IMR-90 (cell line): ENCODE measurements at regions not wholly inside any gene's neighbourhood (a gene's known extent, or its start where the extent isn't known, plus 50 kb on each side); places are given as distances from the start of the nearest gene placed in this dataset.

ENCODE experiments used
- ATAC-seq: fragments of 200-7000 bp; cut with Tn5 transposase; 2 replicates; pipeline ENCODE4 v1.9.1; 2020; ENCODE audit warnings: low read depth, mild to moderate bottlenecking, moderate library complexity
- BruUV-seq: library from RNA; stranded (reverse); fragments of 400-500 nt; replicated peaks from 2 replicates; lab custom pipeline; 2021; lab: Mats Ljungman, UMichigan
- CTCF ChIA-PET: fragments of 300-600 bp; formaldehyde crosslinking; extraction: SDS; loops from one replicate; lab custom pipeline; 2021; ENCODE audit warnings: antibody characterized with exemption; lab: Yijun Ruan, JAX
- POLR2A ChIA-PET: fragments of 300-600 bp; sonication (Branson Sonifier 250); formaldehyde crosslinking; loops from one replicate; lab custom pipeline; 2022; ENCODE audit warnings: antibody characterized with exemption; ENCODE audit not compliant: unreplicated experiment; lab: Charles Lee
- DNase-seq: peaks from one replicate; pipeline ENCODE4 v3.0.0; 2013
- H2AFZ ChIP-seq: replicated peaks from 2 replicates; pipeline ENCODE3; 2013; ENCODE audit warnings: low read length, mild to moderate bottlenecking; ENCODE audit not compliant: poor library complexity
- H2AK5ac ChIP-seq: 2 replicates; pipeline ENCODE4 v1.6.1; 2013; ENCODE audit warnings: low read depth, low read length, inconsistent platforms
- H2AK9ac ChIP-seq: replicated peaks from 2 replicates; pipeline ENCODE3; 2013; ENCODE audit warnings: mild to moderate bottlenecking, low read depth, low read length, moderate library complexity; ENCODE audit not compliant: poor library complexity
- H2BK120ac ChIP-seq: 2 replicates; pipeline ENCODE4 v1.6.1; 2013; ENCODE audit warnings: low read depth, low read length, inconsistent platforms
- H2BK15ac ChIP-seq: 3 replicates; pipeline ENCODE4 v1.6.1; 2013; ENCODE audit warnings: low read depth, low read length, inconsistent platforms
- H2BK20ac ChIP-seq: 2 replicates; pipeline ENCODE4 v1.6.1; 2013; ENCODE audit warnings: low read depth, mild to moderate bottlenecking, inconsistent platforms, low read length, moderate library complexity
- H2BK5ac ChIP-seq: 2 replicates; pipeline ENCODE4 v1.6.1; 2013; ENCODE audit warnings: mild to moderate bottlenecking, low read depth, low read length, inconsistent platforms; ENCODE audit not compliant: poor library complexity, severe bottlenecking
- H3K14ac ChIP-seq: replicated peaks from 2 replicates; pipeline ENCODE4 v1.6.1; 2013; ENCODE audit warnings: low read depth, low read length, inconsistent platforms
- H3K18ac ChIP-seq: 2 replicates; pipeline ENCODE4 v1.6.1; 2013; ENCODE audit warnings: low read depth, low read length, control low read depth
- H3K23ac ChIP-seq: 2 replicates; pipeline ENCODE4 v1.6.1; 2013; ENCODE audit warnings: low read depth, low read length, inconsistent platforms
- H3K27ac ChIP-seq: 2 replicates; pipeline ENCODE4 v1.5.1; 2013; ENCODE audit warnings: mild to moderate bottlenecking, control low read depth, low read length; ENCODE audit not compliant: insufficient read depth
- H3K27me3 ChIP-seq: 2 replicates; pipeline ENCODE4 v1.6.1; 2013; ENCODE audit warnings: low read length; ENCODE audit not compliant: control insufficient read depth, insufficient read depth
- H3K36me3 ChIP-seq: 2 replicates; pipeline ENCODE4 v1.6.1; 2013; ENCODE audit warnings: low read length, mixed read lengths; ENCODE audit not compliant: control insufficient read depth, insufficient read depth
- H3K4ac ChIP-seq: 2 replicates; pipeline ENCODE4 v1.6.1; 2013; ENCODE audit warnings: low read depth, low read length, inconsistent platforms
- H3K4me1 ChIP-seq: 2 replicates; pipeline ENCODE4 v1.6.1; 2013; ENCODE audit warnings: low read length, mixed read lengths; ENCODE audit not compliant: control insufficient read depth, insufficient read depth
- H3K4me2 ChIP-seq: 2 replicates; pipeline ENCODE4 v1.6.1; 2013; ENCODE audit warnings: low read depth, mild to moderate bottlenecking, control low read depth, low read length, moderate library complexity
- H3K4me3 ChIP-seq: 2 replicates; pipeline ENCODE4 v1.5.1; 2013; ENCODE audit warnings: low read depth, mild to moderate bottlenecking, control low read depth, low read length, moderate library complexity; ENCODE audit not compliant: insufficient read depth
- H3K56ac ChIP-seq: 2 replicates; pipeline ENCODE4 v1.6.1; 2013; ENCODE audit warnings: low read length, inconsistent platforms; ENCODE audit not compliant: insufficient read depth; ENCODE audit errors: extremely low read depth
- H3K79me1 ChIP-seq, 2 experiments: 2 replicates each; pipeline ENCODE4 v1.6.1; 2013; ENCODE audit warnings: low read length in 2 of 2, inconsistent platforms in 1 of 2, low read depth in 1 of 2
- H3K9ac ChIP-seq: 2 replicates; pipeline ENCODE4 v1.6.1; 2013; ENCODE audit warnings: low read depth, low read length, control low read depth
- H3K9me1 ChIP-seq: 2 replicates; pipeline ENCODE4 v1.6.1; 2013; ENCODE audit warnings: low read length, inconsistent platforms; ENCODE audit not compliant: insufficient read depth
- H3K9me3 ChIP-seq: 2 replicates; pipeline ENCODE4 v1.6.1; 2013; ENCODE audit warnings: low read length; ENCODE audit not compliant: control insufficient read depth, insufficient read depth
- H4K20me1 ChIP-seq: 2 replicates; pipeline ENCODE4 v1.6.1; 2013; ENCODE audit warnings: low read length, inconsistent platforms; ENCODE audit not compliant: insufficient read depth
- H4K5ac ChIP-seq: 2 replicates; pipeline ENCODE4 v1.6.1; 2013; ENCODE audit warnings: mild to moderate bottlenecking, low read depth, low read length, control low read depth
- H4K8ac ChIP-seq, 2 experiments: 2 replicates each; pipeline ENCODE4 v1.6.1; 2013; ENCODE audit warnings: low read depth in 2 of 2, low read length in 2 of 2, control low read depth in 1 of 2, inconsistent platforms in 1 of 2
- H4K91ac ChIP-seq: 2 replicates; pipeline ENCODE4 v1.6.1; 2013; ENCODE audit warnings: low read depth, low read length, inconsistent platforms; ENCODE audit not compliant: insufficient read depth
- BHLHE40 ChIP-seq: fragments of 150-350 bp; IDR thresholded peaks from 2 replicates; pipeline ENCODE4 v1.6.1; 2016; ENCODE audit warnings: mild to moderate bottlenecking, low read depth, low read length
- CEBPB ChIP-seq: IDR thresholded peaks from 2 replicates; pipeline ENCODE4 v1.6.1; 2012; ENCODE audit warnings: low read depth, low read length, improper control_type of control experiment
- CHD1 ChIP-seq: IDR thresholded peaks from 2 replicates; pipeline ENCODE4 v1.6.1; 2012; ENCODE audit warnings: low read depth, low read length, improper control_type of control experiment
- FOS ChIP-seq: fragments of 150-350 bp; IDR thresholded peaks from 2 replicates; pipeline ENCODE4 v1.6.1; 2016; ENCODE audit warnings: low read depth, low read length
- MAFK ChIP-seq: IDR thresholded peaks from 2 replicates; pipeline ENCODE4 v1.6.1; 2012; ENCODE audit warnings: low read depth, low read length, improper control_type of control experiment
- MAZ ChIP-seq: IDR thresholded peaks from 2 replicates; pipeline ENCODE4 v1.6.1; 2012; ENCODE audit warnings: low read depth, mild to moderate bottlenecking, low read length, improper control_type of control experiment, moderate library complexity, borderline replicate concordance
- MXI1 ChIP-seq: IDR thresholded peaks from 2 replicates; pipeline ENCODE4 v1.6.1; 2012; ENCODE audit warnings: low read depth, mild to moderate bottlenecking, low read length, moderate library complexity, borderline replicate concordance
- NFE2L2 ChIP-seq: fragments of 150-350 bp; IDR thresholded peaks from 2 replicates; pipeline ENCODE4 v1.6.1; 2016; ENCODE audit warnings: low read depth, mild to moderate bottlenecking, low read length
- POLR2A ChIP-seq: IDR thresholded peaks from 2 replicates; pipeline ENCODE4 v1.6.1; 2012; ENCODE audit warnings: mild to moderate bottlenecking, low read depth, low read length
- RAD21 ChIP-seq: IDR thresholded peaks from 2 replicates; pipeline ENCODE4 v1.6.1; 2012; ENCODE audit warnings: low read length, improper control_type of control experiment
- RCOR1 ChIP-seq: IDR thresholded peaks from 2 replicates; pipeline ENCODE4 v1.6.1; 2012; ENCODE audit warnings: mild to moderate bottlenecking, low read length, improper control_type of control experiment; ENCODE audit not compliant: insufficient replicate concordance
- RFX5 ChIP-seq: IDR thresholded peaks from 2 replicates; pipeline ENCODE4 v1.8.0; 2012; ENCODE audit warnings: low read depth, mild to moderate bottlenecking, low read length, moderate library complexity
- SMC3 ChIP-seq: fragments of 150-350 bp; IDR thresholded peaks from 2 replicates; pipeline ENCODE4 v1.6.1; 2016; ENCODE audit warnings: low read depth, mild to moderate bottlenecking, antibody characterized with exemption, low read length, moderate library complexity
- WGBS, 2 experiments: methylation state at CpG; one replicate each; pipeline versions ENCODE4 v1.1.5 to v1.1.7; 2013; ENCODE audit warnings: missing lambda C conversion rate in 2 of 2; ENCODE audit not compliant: insufficient read length in 1 of 2; ENCODE audit errors: extremely low coverage in 2 of 2; 5-methylcytosine and 5-hydroxymethylcytosine counted together
- dilution Hi-C: fragments of 300-500 bp; cut with HindIII; formaldehyde crosslinking; loops from one replicate; pipeline ENCODE4 v1.14.3; 2018; ENCODE audit warnings: low sequenced_read_pairs; ENCODE audit not compliant: unreplicated experiment
- in situ Hi-C: fragments of 300-500 bp; cut with MboI; formaldehyde crosslinking; loops from 3 replicates; pipeline ENCODE4 v1.14.3; 2019; ENCODE audit warnings: low sequenced_read_pairs, inconsistent platforms, mixed read lengths
- intact Hi-C: fragments of 100-400 bp; cut with micrococcal nuclease; formaldehyde crosslinking; loops from 2 replicates; pipeline ENCODE4 v1.10.0; 2022
- TF ChIP-seq, protein P1 (sequence below): conservative IDR thresholded peaks from 2 replicates; pipeline ENCODE4 v1.5.1; 2012; ENCODE audit warnings: mild to moderate bottlenecking, low read depth, low read length, improper control_type of control experiment
- TF ChIP-seq, protein P2 (sequence below): fragments of 150-350 bp; IDR thresholded peaks from 2 replicates; pipeline ENCODE4 v1.6.1; 2017; ENCODE audit warnings: mild to moderate bottlenecking, antibody characterized with exemption, low read length, low read depth
- TF ChIP-seq, protein P3 (sequence below): fragments of 150-350 bp; IDR thresholded peaks from 2 replicates; pipeline ENCODE4 v1.6.1; 2016; ENCODE audit warnings: low read depth, mild to moderate bottlenecking, low read length, moderate library complexity, borderline replicate concordance

DNA sequence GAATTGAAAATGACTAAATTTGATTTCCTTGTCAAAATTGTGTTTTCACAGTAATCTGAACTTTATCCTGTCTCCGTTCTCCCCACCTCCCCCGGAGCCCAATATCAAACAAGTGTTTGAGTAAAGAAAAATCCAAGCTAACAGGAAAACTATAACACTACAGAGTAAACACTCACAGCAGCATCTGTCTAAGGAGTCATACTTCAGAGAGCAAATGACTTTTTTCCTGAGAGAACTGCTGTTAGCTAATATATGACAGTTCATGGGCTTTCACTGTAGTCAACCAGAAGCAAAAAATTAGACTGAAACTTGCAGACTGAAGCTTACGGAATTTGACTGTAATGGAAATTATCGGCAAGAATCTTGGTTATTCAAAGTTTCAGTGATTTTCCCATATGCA lies 321.7 kb downstream of the ANKRD50 start:
- ATAC-seq (no peak), DNase-seq (no peak)
- Histone ChIP-seq H3K79me1 (no peaks in the 10 kb centered on the region), H4K5ac (no peak overlapping the region), H4K20me1 (no peaks in the 10 kb centered on the region), H2BK120ac (no peak overlapping the region), H3K14ac (no peak overlapping the region), H3K4me1 (no peaks in the 10 kb centered on the region), H3K4me2 (no peak overlapping the region), H4K91ac (no peak overlapping the region), H4K8ac (no peak overlapping the region), H3K9ac (no peak overlapping the region), H2AFZ (no peak overlapping the region), H3K27me3 (no peaks in the 10 kb centered on the region), H3K36me3 (no peaks in the 10 kb centered on the region), H2BK15ac (no peak overlapping the region), H2BK20ac (no peak overlapping the region), H3K18ac (no peak overlapping the region), H2AK9ac (no peak overlapping the region), H3K9me3 (no peaks in the 10 kb centered on the region), H3K27ac (no peak overlapping the region), H3K4ac (no peak overlapping the region), H3K56ac (no peak overlapping the region), H3K23ac (no peak overlapping the region), H2AK5ac (no peak overlapping the region), H2BK5ac (no peak overlapping the region), H3K4me3 (no peak overlapping the region), H3K9me1 (no peaks in the 10 kb centered on the region)
- CTCF ChIA-PET = no interaction called here
- no TSS peak for BruUV-seq
- dilution Hi-C loops (no loop called here), in situ Hi-C loops (no loop called here), intact Hi-C loops (no loop called here)
- no CpG with 5 or more reads among the region's 4 CpGs for WGBS, 2 experiments
- POLR2A ChIA-PET = no interaction called here
- TF ChIP-seq FOS (no peak), MXI1 (no peak), POLR2A (no peak), RAD21 (no peak), SMC3 (no peak), CHD1 (no peak), RFX5 (no peak), BHLHE40 (no peak), CEBPB (no peak), MAZ (no peak), MAFK (no peak), RCOR1 (no peak), NFE2L2 (no peak)
- TF ChIP-seq, protein P1, sequence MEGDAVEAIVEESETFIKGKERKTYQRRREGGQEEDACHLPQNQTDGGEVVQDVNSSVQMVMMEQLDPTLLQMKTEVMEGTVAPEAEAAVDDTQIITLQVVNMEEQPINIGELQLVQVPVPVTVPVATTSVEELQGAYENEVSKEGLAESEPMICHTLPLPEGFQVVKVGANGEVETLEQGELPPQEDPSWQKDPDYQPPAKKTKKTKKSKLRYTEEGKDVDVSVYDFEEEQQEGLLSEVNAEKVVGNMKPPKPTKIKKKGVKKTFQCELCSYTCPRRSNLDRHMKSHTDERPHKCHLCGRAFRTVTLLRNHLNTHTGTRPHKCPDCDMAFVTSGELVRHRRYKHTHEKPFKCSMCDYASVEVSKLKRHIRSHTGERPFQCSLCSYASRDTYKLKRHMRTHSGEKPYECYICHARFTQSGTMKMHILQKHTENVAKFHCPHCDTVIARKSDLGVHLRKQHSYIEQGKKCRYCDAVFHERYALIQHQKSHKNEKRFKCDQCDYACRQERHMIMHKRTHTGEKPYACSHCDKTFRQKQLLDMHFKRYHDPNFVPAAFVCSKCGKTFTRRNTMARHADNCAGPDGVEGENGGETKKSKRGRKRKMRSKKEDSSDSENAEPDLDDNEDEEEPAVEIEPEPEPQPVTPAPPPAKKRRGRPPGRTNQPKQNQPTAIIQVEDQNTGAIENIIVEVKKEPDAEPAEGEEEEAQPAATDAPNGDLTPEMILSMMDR = no peak
- TF ChIP-seq, protein P2, sequence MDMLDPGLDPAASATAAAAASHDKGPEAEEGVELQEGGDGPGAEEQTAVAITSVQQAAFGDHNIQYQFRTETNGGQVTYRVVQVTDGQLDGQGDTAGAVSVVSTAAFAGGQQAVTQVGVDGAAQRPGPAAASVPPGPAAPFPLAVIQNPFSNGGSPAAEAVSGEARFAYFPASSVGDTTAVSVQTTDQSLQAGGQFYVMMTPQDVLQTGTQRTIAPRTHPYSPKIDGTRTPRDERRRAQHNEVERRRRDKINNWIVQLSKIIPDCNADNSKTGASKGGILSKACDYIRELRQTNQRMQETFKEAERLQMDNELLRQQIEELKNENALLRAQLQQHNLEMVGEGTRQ = no peak
- TF ChIP-seq, protein P3, sequence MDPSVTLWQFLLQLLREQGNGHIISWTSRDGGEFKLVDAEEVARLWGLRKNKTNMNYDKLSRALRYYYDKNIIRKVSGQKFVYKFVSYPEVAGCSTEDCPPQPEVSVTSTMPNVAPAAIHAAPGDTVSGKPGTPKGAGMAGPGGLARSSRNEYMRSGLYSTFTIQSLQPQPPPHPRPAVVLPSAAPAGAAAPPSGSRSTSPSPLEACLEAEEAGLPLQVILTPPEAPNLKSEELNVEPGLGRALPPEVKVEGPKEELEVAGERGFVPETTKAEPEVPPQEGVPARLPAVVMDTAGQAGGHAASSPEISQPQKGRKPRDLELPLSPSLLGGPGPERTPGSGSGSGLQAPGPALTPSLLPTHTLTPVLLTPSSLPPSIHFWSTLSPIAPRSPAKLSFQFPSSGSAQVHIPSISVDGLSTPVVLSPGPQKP = no peak
